Suppressor macrophage treated with lipopolysaccharide for 4 hours (primary cell): ENCODE measurements at regions not wholly inside any gene's neighbourhood (a gene's known extent, or its start where the extent isn't known, plus 50 kb on each side); places are given as distances from the start of the nearest gene placed in this dataset.

Experiments used
- DNase-seq: peaks from one replicate; pipeline ENCODE4 v3.0.0-alpha.2; 2020

- peak; percentile 5 for DNase-seq
Measured at GRCh38 chr3:43995547-43996378, 245.9 kb upstream of the TOPAZ1 start.

GRCh38 chr3:43996379-43997301, 245.0 kb upstream of the TOPAZ1 start:
- DNase-seq = peak; percentile 35

GRCh38 chr3:43997316-43997715, 244.4 kb upstream of the TOPAZ1 start:
- no peak for DNase-seq

GRCh38 chr3:43997788-43998369, 243.8 kb upstream of the TOPAZ1 start:
- DNase-seq = no peak

GRCh38 chr3:43998370-43998835, 243.3 kb upstream of the TOPAZ1 start:
- DNase-seq = peak; percentile 5

- DNase-seq = no peak
Measured at GRCh38 chr3:43998836-43999727, 242.6 kb upstream of the TOPAZ1 start.

- no peak for DNase-seq
Measured at GRCh38 chr3:43999728-44000319, 241.9 kb upstream of the TOPAZ1 start.

GRCh38 chr3:44000586-44000985, 241.1 kb upstream of the TOPAZ1 start:
- DNase-seq = no peak

- DNase-seq = no peak
Measured at GRCh38 chr3:44001072-44001471, 240.6 kb upstream of the TOPAZ1 start.

GRCh38 chr3:44003801-44004200, 237.9 kb upstream of the TOPAZ1 start:
- DNase-seq = no peak

- no peak for DNase-seq
Measured at GRCh38 chr3:44011680-44012079, 230.0 kb upstream of the TOPAZ1 start.

- DNase-seq = no peak
Measured at GRCh38 chr3:44012160-44012899, 229.4 kb upstream of the TOPAZ1 start.

GRCh38 chr3:44013967-44014366, 227.7 kb upstream of the TOPAZ1 start:
- DNase-seq = no peak

GRCh38 chr3:44015170-44015569, 226.5 kb upstream of the TOPAZ1 start:
- no peak for DNase-seq

GRCh38 chr3:44016818-44017217, 224.9 kb upstream of the TOPAZ1 start:
- DNase-seq = no peak

- no peak for DNase-seq
Measured at GRCh38 chr3:44018926-44019325, 222.8 kb upstream of the TOPAZ1 start.

- no peak for DNase-seq
Measured at GRCh38 chr3:44019736-44020135, 221.9 kb upstream of the TOPAZ1 start.

- no peak for DNase-seq
Measured at GRCh38 chr3:44020143-44020542, 221.5 kb upstream of the TOPAZ1 start.

- DNase-seq = no peak
Measured at GRCh38 chr3:44021651-44022594, 219.8 kb upstream of the TOPAZ1 start.
